HG03521 (cell line): ENCODE measurements at regions not wholly inside any gene's neighbourhood (a gene's known extent, or its start where the extent isn't known, plus 50 kb on each side); places are given as distances from the start of the nearest gene placed in this dataset.
"Not testable (repeated sequence)": the region's sequence is repeated elsewhere in the genome, so short reads cannot be mapped to it uniquely, and the experiment has no call there.

Experiments
- ATAC-seq: cut with Tn5 transposase; IDR thresholded peaks from one replicate; pipeline ENCODE4 v1.9.1; 2021; ENCODE audit warnings: mild to moderate bottlenecking, moderate library complexity; ENCODE audit not compliant: unreplicated experiment

DNA sequence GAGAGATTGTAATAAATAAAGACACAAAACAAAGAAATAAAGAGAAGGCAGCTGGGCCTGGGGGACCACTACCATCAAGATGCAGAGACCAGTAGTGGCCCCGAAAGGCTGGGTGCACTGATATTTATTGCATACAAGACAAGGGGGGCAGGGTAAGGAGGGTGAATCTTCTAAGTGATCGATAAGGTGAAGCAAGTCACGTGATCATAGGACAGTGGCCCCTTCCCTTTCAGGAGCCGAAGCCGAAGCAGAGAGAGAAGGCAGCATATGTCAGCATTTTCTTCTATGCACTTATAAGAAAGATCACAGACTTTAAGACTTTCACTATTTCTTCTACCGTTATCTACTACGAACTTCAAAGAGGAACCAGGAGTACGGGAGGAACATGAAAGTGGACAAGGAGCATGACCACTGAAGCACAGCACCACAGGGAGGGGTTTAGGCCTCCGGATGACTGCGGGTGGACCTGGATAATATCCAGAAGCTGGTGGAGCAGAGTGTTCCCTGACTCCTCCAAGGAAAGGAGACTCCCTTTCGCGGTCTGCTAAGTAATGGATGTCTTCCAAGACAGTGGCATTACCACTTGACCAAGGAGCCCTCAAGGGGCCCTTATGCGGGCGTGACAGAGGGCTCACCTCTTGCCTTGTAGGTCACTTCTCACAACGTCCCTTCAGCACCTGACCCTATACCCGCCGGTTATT is 126.4 kb downstream of the RBM46 start:
- ATAC-seq = not testable (repeated sequence)

DNA sequence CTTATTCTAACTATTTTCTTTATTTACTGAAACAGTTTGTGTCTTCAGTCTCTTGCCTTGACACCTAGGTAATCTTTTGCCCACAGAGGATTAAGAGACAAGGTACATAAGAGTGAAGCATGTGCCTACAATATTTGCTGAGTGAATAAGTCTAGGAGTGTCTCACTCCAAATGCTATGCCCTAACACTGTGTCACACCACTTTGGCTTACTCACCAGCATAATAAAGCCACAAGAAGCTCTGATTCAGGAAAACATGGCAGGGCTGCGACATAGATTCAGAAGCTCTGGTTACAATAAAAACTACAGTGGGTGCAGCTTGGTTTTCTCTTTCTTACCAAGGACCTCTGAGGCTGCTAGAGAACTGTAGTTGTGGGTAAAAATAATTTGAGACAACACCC is 127.1 kb downstream of the RBM46 start:
- no peak for ATAC-seq

DNA sequence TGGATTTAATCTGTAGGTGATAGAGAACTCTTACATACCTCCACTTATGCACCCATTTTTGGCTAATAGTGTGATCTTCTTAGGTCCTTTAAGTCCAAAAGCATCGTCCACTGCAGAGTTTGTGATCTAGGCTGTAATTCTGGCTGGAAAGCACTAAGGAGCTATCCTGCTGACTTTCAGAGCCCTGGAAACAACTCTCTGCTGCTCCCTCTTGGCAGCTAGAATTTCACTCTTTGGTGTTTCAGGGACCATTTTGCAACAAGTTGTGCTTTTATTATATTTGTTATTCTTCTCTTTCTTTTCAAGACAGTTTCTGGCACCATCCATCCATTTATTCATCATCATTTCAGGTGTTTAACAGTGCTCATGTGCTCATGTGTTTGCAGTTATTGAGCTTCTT is 130.0 kb downstream of the RBM46 start:
- ATAC-seq = no peak

DNA sequence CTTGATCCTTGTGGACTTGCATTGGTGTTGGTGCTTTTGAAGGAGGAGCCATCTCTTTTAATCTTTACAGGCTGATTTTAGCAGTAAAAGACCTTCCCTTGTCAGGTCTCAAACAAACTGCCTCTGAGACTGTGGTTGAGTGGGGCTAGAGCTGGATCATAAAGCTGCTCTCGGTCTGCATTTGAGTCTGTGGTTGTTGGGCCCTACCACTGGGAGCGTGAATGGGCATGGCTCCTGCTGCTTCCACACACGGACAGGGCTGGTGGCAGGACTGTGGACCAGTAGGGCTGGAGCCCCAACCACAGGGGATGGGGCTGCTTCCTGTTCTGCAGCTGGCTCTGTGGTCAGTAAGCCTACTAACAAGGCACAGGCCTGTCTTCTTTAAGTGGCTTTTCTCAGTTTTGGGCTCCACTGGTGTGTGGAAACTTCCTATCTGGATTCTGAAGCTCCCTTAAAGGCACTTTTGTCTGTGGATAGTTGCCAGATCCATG is 130.6 kb downstream of the RBM46 start:
- ATAC-seq = no peak

DNA sequence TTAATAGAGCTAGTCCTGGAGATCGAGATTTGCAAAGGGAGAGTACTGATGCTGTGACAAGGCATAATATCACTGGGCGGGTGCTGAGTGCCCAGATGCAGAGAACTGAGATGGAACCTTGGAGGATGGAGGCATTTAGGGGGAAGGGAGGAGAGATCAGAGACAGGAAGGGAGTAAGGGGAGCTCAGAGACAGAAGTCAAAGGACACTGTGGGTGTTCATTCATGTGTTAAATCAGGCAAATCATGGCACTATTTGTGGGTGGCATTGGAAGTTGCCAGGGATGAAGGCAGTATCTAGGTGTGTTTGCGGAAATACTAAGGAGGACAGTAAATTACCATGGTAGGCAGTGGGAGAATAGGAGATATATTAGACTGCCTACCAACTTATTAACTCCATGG is 135.0 kb downstream of the RBM46 start:
- no peak for ATAC-seq

DNA sequence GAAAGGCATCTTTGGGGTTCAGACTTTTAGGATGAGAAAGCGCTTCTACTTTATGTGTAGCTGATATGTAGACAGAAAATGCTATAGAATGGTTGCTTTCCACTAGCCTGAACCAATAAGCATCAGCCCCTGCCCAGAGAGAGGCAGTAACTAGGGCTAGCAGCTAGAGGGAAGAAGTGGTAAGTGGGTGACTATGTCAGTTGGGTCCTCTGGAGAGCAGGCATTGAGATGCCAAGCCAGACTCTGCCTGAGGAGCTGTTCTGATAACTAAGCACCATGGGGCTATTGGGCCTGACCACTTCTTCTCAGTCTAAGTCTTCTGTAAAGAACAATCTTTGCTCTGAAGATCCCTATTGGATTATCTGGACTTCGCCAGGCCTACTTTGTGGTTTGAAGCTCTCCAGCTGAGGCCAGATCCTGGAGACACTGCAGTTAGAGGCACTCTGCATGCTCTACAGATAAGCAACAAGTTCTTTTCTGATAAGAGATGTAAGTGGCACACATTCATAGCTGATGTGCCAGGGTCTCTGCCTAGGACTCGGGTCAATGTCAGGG is 146.1 kb downstream of the RBM46 start:
- no peak for ATAC-seq

DNA sequence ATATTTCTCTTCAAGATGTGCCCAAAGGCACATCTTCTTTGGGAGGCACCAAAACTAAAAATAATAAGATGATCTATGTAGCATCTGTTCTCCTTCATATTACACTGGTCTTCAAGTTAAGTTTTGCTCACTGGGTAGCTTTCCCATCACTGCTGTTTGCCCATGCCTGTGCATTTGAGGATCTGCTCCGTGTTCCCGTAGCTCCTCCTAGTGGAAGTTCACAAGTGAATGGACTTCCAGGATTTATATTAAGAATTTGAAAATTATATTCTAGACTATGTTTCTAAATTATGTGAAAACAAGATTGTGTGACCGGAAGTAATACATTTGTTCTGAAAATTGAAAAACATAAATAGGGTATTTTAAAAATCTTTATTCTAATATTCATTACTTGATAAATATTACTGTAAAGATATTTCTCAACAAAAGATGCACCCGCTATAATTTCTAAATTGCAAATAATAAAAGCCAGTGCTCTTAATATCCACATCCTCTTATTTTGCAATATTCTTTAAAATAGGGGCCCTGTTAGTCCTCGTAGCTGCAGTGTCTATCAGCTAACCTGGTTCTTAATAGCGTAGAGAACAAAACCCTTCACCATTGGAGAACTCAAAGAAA is 147.7 kb downstream of the RBM46 start:
- ATAC-seq = no peak

DNA sequence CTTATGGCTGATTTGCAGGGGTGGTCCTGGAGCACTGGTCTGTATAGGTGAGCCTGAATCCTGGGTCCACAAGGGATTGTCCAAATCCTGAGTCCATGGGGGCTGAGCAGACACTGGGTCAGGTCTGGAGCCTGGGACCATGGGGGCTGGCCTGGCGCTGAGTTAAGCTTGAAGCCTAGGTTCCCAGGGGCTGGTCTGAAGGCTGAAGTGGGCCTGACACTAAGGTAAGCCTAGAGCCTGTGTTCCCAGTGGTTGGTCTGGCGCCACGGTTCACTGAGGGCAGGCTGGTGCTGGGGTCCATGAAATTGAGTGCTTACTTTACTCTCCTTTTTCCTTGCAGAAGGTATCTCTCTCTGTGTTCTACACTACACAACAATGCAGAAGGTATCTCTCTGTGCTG is 155.8 kb downstream of the RBM46 start:
- ATAC-seq = no peak

DNA sequence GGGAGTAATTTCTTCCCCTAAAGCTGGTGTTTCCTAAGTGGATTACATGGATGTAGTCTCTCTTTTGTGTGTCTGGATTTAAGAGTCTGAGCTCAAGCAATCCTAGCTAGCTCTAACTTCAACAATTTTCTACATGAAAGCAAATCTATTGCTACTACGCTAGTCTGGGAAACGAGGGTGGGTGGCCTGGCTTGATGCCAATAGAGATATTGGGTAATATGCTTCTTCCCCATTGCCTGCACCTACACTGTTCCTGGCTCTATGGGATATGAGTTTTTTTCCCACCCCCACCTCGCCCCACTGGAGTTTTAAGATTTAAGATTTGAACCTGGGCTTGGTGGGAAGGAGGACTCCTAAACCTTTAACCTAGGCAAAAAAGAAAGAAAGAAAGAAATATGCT is 158.8 kb downstream of the RBM46 start:
- no peak for ATAC-seq

DNA sequence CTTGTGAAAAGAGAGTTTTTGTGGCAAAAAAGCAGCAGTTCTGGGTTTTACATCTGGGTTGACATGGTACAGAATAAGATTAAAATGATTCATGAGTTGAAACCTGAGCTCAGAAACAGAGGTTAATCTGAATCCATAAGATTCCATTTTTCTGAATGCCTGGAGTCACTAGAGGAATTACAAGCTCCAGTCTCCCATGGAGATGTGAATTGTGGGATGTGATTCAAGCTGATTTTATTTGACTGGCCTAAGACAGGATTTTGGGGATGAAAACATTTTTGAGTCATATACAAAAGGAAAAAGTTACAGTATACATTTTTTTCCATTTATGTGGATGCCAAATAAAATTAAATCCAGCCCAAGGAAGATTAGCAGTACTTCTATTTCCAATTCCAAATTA is 161.1 kb downstream of the RBM46 start:
- no peak for ATAC-seq

DNA sequence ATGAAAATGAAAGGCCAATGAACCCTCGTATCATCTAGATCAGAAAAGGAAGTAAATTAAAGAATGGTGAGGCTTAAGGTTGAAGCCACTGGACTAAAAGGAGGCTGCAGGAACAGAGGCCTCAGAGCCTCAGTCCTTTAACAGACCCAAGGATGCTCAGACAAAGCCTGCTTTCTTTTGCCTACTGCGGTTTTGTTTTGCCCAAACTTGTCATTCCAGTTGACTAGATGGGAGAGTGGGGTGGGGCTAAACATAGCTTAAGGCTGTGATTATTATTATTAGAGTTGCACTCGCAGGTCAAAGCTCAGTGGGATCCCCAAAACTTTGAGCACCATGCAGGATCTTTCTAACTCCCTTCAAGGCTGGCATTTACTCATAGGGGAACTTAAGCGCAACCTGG is 163.9 kb downstream of the RBM46 start:
- ATAC-seq = no peak

DNA sequence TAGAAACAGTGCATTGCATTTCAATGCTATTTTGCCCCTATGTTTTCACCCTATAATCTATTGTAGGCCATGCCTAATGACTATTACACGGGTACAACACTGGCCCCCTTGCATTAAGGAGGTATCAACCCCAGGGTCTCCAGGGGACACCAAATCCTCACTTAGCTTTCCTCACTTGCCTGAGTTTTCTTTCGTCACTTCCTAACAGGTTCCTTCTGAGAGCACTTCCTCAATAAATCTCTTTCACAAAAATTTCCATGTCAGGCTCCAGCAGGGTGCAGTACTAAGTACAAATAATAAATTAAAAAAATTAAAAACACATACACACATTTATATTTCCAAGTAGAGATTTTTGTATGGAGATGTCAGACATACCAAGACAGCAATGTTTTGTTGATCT is 165.0 kb downstream of the RBM46 start:
- ATAC-seq = no peak

DNA sequence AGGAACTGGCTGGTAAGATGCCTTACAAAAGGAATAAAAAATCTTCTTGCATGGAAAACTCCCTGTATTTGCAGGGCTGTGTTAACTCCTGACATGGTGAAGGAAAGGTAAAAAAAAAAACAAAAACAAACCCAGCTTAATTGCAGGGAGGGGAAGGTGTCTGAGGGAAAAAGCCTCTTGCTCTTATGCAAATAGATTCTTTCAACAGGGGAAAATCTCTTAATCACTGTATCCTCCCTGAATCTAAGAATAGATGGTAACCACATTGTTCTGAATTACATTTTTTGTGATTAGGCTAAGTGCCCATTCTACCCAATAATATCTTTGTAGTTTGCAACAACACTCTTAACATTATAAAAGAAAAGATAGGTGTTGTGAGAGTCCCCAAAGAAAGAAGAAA is 172.6 kb downstream of the RBM46 start:
- no peak for ATAC-seq

DNA sequence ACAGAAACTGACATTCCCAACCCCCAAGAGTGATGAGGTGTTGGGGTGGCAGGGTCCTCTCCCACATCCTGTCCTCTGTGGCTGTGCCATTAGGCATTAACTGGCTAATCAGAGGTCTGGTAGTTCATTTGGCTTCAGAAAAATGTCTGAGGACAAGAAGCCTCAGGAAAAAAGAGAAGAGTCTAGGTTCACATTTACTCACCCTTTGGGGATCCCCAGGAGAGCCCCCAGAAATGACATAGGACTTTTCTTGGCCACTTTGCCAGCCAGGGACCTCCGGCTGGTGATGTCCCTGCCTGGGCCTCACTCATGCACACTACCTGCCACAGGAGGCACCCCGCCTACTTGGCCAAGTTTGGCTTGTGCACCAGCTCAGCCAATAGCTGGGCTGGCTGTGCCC is 173.0 kb downstream of the RBM46 start:
- ATAC-seq = no peak

DNA sequence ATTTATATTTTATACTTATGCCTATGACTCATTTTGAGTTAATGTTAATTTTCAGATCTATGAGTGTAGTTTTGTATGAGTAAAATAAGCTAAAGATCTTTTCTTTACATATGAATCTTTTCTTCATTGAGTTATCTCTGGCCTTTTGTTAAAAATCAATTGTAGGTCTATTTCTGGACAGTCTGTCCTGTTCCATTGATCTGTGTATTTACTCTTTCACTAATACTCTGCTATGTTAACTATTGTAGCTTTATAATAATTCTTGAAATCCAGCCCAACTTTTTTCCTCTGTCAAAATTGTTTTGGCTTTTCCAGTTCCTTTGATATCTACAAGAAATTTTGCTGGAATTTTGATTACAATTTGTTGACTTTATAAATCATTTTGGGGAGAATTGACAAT is 177.0 kb downstream of the RBM46 start:
- ATAC-seq = no peak

DNA sequence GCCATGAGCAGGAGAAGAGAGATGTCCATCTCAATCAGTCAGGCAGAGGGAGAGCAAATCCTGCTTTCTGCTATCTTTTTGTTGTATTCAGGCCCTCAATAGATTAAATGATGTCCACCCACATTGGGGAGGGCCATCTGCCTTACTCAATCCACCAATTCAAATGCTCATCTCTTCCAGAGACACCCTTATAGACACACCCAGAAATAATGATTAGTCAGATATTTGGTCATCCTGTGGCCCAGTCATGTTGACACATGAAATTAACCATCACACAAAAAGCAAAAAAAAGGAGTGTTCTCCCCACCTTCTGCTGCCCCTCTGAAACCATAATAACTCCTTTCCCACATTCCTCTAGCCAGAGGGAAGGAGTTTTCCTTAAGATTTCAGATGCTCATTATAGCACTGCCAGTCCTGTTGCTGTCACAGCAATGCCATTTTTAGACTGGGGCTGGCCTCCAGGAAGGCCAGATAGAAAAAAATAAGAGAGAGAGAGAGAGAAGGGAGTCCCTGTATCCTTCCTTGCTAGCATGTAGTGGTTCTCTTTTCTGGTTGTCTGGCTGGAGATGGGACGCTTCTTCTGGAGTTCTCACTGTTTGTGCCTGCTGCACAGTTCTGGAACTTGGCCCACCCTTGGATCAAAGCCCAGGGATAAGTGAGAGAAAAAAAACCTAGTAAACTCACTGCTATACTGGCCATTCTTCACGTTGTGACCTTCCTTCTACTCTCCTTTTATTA is 177.7 kb downstream of the RBM46 start:
- ATAC-seq = no peak

DNA sequence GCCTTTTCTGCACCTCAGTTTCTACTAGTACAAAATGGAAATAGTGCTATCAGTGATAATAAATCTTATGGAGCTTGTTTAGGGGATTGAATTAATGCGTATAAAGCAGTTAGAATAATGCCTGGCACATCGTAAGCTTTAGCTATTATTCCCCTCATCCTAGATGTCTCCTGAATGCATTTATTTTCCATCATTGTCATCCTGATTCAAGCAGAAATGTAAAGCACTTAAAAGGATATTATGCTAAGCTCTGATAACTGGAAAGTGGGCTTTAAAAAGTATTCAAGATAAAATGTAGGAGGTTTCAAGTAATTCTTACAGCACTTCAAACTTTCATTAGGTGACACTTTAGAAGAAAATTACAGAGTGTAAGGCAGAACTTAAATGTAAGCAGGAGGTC is 178.7 kb downstream of the RBM46 start:
- no peak for ATAC-seq

DNA sequence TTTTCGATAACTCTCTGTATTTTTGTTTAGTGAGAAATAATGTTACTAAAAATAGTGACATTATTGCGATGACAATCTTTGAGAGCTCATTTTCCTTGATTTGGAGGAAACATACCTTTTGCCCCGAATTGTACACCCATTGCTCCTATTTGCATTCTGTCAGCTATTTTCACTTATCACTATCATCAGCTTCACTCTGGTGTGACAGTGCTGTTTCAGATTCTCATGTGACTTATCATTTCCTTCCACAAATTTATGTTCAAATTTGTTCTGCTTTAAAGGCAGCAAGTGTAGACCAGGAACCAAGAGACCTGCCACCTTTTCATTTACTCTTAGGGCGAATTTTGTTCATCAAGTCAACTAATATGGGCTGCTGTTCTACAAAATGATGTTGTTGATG is 179.4 kb downstream of the RBM46 start:
- ATAC-seq = no peak

DNA sequence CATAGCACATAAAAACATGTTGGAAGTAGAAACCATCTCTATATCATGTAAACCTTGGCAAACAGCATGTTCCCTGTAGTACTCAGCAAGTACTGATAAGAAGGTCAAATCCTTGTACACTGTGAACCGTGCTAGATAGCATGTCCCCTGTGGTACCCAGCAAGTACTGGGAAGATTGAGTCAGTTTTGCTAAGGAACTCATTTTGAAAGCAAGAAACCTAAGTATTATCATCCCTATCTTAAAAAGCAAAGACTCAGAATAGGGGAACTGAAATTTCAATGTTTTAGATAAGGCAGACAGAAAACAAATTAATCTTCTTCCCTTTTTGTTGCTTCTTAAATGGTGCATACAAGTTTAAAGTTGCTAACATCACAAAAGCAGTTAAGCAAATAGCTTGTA is 180.2 kb downstream of the RBM46 start:
- peak; percentile 92 for ATAC-seq

DNA sequence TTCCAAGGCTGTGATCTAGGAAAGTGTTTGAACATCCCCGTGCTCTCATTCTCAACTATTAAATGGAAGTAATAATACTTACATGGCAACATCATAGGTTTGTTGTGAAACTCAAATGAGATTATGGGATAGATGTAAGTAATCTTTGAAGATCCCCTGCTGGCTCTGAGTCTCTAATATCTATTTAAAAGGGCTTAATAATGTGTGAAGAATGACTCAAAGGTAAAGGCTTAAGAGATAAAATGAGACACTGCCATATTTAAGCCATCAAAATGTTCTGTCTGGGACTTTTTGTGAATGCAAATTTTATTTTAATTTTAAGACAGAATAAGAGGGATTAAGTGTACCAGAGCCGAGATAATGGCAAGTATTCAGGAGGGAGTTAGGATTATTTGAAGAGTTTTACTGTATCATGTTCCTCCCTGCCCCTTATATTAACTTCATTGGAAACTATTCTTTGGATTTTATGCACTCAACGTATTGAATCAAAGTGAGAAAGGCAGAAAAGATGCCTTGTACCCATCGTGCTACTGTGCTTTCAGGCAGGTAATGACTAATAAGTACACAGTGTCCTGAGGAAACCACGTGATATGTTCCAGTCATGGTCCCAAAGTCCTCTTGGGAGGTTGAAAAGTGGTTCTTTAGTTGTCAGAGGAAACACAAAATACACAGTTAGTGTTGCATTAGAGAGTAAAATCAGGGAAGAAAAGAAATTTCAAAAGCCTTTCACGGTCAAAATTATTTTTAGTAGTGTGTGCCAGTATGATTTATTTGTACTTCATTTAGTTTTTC is 192.4 kb downstream of the RBM46 start:
- ATAC-seq = no peak

DNA sequence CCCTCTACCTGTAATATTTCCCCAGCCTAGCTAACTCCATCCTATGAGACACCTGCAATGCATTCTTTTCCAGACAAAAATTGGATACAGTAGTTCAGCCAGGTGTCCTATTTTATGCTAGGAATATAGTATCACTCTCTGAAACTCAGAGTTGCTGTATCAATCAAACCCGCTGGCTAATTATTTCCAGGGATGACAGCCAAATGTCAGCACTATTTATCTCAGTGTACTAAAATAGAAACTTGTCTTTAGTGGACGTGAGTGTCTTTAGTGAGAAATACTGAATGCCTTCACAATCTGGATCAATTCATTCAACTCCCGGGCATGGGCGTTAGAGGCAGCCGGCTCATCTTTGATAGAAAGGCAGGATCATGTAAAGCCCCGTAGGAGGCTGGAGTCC is 196.2 kb downstream of the RBM46 start:
- ATAC-seq = no peak
